SU-DHL-6 (cell line): ENCODE measurements at regions not wholly inside any gene's neighbourhood (a gene's known extent, or its start where the extent isn't known, plus 50 kb on each side); places are given as distances from the start of the nearest gene placed in this dataset.

Source experiments
- CTCF ChIP-seq: fragments of 200-600 bp; sonication (generic); IDR thresholded peaks from one replicate; pipeline ENCODE4 v1.5.1; 2017; ENCODE audit warnings: antibody characterized with exemption, mild to moderate bottlenecking, low read length, moderate library complexity; ENCODE audit not compliant: insufficient read depth, poor library complexity, severe bottlenecking
- EZH2phosphoT487 ChIP-seq: fragments of 200-600 bp; sonication (generic), shearing (Covaris generic); conservative IDR thresholded peaks from 2 replicates; pipeline ENCODE4 v1.6.1; 2018; ENCODE audit warnings: mild to moderate bottlenecking, antibody characterized with exemption, low read length, moderate library complexity, mixed read lengths

DNA sequence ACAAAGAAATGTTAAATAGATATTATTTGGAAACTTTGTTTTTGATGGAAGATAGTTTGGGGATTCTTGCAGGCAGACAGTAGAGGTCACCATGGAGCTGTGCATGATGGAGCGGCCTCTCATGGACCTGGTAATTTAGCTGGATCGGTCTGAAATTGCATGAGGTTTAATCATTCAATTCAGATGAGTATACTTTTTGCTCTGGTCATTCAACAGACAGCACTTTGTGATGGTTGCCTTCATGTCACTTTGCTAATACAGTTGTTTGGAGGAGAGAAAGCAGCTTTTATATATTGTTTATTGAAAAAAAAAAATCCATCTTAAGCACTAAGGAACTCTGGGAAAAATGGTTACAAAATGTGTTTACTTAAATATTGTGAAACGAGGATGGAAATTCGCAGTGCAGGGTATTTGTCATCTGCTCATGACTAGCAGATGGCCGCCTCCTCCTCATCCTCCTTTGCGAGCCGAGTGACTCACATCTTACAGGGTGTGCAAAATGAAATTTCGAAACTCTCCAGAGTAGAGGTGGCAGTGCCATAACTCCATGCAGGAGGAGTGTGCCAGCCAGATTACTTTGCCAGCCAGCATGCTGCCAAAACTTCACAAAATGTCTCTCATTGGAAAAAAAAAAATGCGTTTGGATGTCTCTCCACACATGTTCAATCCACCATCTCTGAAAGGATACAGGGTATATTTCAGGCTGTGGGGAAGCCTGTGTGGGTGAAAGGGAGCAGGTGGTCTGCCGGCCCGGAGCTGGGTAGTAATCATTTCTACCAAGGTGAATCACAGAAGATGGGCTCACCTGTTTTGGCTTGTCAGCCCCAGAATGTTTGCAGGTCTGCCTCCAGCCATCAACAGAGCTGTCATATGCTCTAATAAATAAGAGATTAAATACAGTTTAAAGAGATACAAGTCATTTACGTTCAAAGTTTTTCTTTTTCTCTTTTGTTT, 314.9 kb upstream of the DIPK2B start:
- no peak for TF ChIP-seq CTCF
- TF ChIP-seq EZH2phosphoT487 = no peak
